ENCODE measurements at regions not wholly inside any gene's neighbourhood (a gene's known extent, or its start where the extent isn't known, plus 50 kb on each side); places are given as distances from the start of the nearest gene placed in this dataset.

GRCh38 chr9:31715250-31715649, 669.2 kb upstream of the ACO1 start:
- TF ChIP-seq FOS (IDR thresholded peaks at IDR 0.05; ENCODE audit: borderline replicate concordance, extremely low read depth, insufficient read length) (no peak), ZNF274 (IDR thresholded peaks at IDR 0.05; ENCODE audit: insufficient read depth, insufficient read length) (no peak), ATF7 (IDR thresholded peaks at IDR 0.05; ENCODE audit: low read depth) (no peak), BCL3 (IDR thresholded peaks at IDR 0.05; ENCODE audit: borderline replicate concordance, insufficient read depth, low read depth, low read length, poor library complexity, severe bottlenecking) (no peak), NFIC (IDR thresholded peaks at IDR 0.05; ENCODE audit: low read depth, low read length) (no peak), ZBTB33 (IDR thresholded peaks at IDR 0.05) (no peak), SMAD5 (IDR thresholded peaks at IDR 0.05; ENCODE audit: low read depth) (no peak), SRF (IDR thresholded peaks at IDR 0.05; ENCODE audit: low read depth in 2 of 2, low read length in 2 of 2) (no peak), SMAD1 (IDR thresholded peaks at IDR 0.05; ENCODE audit: low read depth, partially characterized antibody) (no peak), LARP7 (IDR thresholded peaks at IDR 0.05) (no peak)
- intact Hi-C loops (cut with micrococcal nuclease; ENCODE audit: unreplicated experiment): no loop called here
- no peaks in the 10 kb centered on the region for H3K9me3 ChIP-seq (replicated peaks; ENCODE audit: control insufficient read depth, insufficient read depth, low read length)

More at GRCh38 chr9:31715250-31715649, 669.2 kb upstream of the ACO1 start:
- ChIA-PET CTCF (no interaction called here), SMC1A (ENCODE audit: uncharacterized antibody, unreplicated experiment) (no interaction called here), POLR2A (no interaction called here), RAD21 (ENCODE audit: unreplicated experiment) (no interaction called here)
- DNase-seq (ENCODE audit: low read depth, low spot score): no peak
- Histone ChIP-seq H3K36me3 (ENCODE audit: control insufficient read depth in 2 of 2, insufficient read depth in 2 of 2, low read length in 1 of 2) (no peaks in the 10 kb centered on the region), H3K4me3 (no peak overlapping the region), H3K27me3 (replicated peaks in 1 of 2; ENCODE audit: control insufficient read depth in 2 of 2, insufficient read depth in 2 of 2, low read length in 1 of 2) (no peaks in the 10 kb centered on the region), H4K20me1 (ENCODE audit: control insufficient read depth, insufficient read depth) (no peaks in the 10 kb centered on the region), H3K4me2 (ENCODE audit: control insufficient read depth, insufficient read depth) (no peak overlapping the region), H2AFZ (ENCODE audit: control insufficient read depth, low read depth, low read length) (no peak overlapping the region), H3K4me1 (ENCODE audit: control insufficient read depth, insufficient read depth, low read length) (no peaks in the 10 kb centered on the region), H3K9ac (ENCODE audit: control insufficient read depth, insufficient read depth, low read length) (no peak overlapping the region), H3K79me2 (ENCODE audit: control insufficient read depth, insufficient read depth, low read length) (no peaks in the 10 kb centered on the region), H3K27ac (ENCODE audit: control insufficient read depth, insufficient read depth) (no peak overlapping the region)
- ATAC-seq: no peak
- in situ Hi-C loops (cut with MboI): no loop called here
- no TSS peak for BruUV-seq (replicated peaks)
- WGBS (ENCODE audit: insufficient coverage, insufficient replicate concordance, low lambda C conversion rate, missing lambda C conversion rate): 48% methylated on average over 4 of the region's 4 CpGs
- no peak for FAIRE-seq
